NCI-H2196 (cell line): ENCODE measurements at regions not wholly inside any gene's neighbourhood (a gene's known extent, or its start where the extent isn't known, plus 50 kb on each side); places are given as distances from the start of the nearest gene placed in this dataset.
A peak's percentile ranks its signal among the peaks of the same experiment; 100 is the strongest.
"Not testable (repeated sequence)": the region's sequence is repeated elsewhere in the genome, so short reads cannot be mapped to it uniquely, and the experiment has no call there.

Experiments used
- DNase-seq: peaks from one replicate; lab custom pipeline; 2025; ENCODE audit not compliant: unreplicated experiment; lab: John Stamatoyannopoulos, UW

DNA sequence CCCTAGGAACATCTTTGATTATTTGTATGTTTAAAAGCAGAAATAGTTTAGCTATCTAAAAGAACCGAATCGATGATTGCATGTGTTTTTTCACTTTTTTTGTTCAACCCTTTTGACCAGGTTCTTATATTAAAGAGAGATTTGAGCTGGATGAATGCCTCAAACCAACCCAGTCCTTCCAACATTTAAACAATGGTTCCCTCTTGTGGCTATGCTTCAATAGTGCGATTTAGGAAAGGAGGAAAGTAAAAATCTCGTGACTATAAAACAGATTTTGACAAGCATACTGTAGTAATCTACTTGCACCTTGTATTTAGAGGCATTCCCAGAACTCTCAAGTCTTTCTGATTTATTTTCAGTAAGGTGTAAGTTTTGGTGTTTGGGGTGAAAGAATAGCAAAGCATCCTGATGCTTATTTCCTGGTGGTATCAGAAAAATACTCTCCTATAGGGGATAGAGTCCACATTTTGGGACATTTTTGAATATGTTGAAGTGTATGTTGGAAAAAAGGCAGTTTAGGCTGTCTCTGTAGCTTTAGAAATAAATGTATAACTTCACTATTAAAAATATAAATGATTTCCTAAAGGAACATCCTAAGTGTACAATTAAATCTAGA, 159.6 kb upstream of the KCNH8 start:
- peak; percentile 39 for DNase-seq

DNA sequence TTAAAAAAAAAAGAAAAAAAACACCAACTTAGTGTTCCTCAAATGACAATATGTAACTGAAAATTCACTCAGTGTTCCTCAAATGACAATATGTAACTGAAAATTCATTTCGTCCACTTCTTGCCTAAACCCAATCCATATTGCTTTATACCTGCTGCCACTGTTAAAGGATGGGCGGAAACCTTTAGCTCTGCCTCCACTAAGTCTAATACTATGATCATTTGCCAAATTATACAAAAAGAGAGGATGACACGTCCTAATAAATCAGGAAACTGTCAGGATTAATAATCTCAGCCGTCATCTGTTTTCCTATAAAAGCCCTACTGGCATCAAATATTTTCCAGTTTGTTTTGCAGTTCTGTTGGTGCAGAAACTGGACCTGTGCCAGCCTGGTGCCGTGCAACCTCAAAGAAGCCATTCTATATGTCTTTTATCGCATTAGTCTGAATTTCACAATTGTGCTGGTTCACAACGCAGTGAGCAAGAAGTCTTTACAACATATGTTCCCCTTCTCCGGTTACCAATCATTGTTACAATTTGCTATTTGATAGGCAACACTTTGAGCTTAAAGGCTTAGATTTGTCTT, 160.4 kb upstream of the KCNH8 start:
- no peak for DNase-seq

DNA sequence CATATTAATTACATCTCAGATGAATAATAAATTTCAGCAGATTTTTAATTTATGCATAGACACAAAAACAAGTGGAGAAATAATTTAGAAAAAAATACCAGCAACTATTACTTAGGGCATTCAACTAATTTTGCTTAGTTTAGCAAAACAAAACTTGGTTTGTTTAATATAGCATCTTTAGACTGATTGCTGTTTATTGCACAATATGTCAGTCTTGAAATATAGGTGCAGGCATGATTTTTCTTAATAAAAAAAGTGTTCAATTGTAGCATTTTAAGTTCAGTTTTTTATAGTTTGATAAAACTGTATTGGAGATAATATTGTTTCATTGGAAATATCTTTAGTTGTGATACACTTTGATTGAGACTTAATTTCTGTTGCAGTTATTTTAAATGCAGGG, 161.2 kb upstream of the KCNH8 start:
- DNase-seq = no peak

DNA sequence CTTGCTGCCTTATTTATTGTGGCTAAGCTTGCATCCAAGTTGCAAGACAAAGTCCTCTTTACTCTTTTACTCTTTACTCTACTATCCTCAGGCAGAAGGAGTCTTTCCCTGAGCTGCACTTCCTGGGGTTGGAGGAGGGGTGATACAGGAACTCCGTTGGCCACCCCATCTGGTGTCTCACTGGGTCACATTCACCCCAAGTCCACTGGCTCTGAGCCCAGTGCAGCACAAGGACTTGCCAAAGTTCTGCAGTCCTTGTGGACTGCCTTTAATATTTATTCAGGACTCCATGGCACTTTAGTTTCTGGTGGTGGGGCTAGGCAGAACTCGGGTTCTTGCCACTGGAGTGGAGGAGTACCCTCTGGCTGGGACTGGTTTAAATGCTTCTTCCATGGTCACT, 165.4 kb upstream of the KCNH8 start:
- no peak for DNase-seq

DNA sequence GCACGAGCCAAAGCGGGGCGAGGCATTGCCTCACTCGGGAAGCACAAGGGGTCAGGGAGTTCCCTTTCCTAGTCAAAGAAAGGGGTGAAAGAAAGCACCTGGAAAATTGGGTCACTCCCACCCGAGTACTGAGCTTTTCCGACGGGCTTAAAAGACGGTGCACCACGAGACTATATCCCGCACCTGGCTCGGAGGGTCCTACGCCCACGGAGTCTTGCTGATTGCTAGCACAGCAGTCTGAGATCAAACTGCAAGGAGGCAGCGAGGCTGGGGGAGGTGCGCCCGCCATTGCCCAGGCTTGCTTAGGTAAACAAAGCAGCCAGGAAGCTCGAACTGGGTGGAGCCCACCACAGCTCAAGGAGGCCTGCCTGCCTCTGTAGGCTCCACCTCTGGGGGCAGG, 172.2 kb upstream of the KCNH8 start:
- not testable (repeated sequence) for DNase-seq

DNA sequence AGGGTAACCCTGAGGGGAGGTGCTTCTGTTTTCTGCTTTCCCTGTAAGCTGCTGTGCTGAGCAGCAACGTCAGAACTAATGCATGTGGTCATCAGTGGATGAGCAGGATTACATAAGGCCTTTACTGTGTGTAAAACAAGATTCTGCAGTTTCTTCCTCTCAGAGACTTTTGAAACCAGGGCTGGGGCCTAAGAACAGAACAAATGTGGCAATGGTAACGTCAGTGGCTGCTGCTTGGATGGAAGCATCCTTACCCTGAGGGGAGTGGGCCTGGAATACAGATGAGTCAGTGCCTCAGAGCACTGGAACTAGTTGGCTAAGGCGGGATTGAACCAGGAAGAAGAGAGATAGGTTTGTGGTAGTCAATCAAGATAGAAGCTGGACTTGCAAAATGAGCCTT, 180.2 kb upstream of the KCNH8 start:
- no peak for DNase-seq

DNA sequence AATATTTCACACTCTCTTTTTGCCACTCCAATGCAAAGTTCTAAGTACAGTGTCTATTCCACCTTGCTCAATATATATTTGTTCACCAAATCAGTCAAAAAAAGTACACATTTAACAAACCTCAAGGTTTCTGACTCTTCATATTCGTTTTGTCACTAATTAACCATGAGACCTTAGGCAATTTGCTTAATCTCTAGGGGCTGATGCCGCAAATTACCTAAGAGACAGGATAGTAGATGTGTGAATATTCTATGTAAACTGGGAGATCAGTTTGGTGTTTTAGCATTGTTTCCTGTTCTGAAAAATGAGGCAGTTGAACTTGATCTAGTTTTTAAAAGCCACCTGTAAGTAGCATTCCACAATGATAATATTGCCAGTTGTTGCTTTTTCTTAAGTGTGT, 182.5 kb upstream of the KCNH8 start:
- DNase-seq = no peak

DNA sequence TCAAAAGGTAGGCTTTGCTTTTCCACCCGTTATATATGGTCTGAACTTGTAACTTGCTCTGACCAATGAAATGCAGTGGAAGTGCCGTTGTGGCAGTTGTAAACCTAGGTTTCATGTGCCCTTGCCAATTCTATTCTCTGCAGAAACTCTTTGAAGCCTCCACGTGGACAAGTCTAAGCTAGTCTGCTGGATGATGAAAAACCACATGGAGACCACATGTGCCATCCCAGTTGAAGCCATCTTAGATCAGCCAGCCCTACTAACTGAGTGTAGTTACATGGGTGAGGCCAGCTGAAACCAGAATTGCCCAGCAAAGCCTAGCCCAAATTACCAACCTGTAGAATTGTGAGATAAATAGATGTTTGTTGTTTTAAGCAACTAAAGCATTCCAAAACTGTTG, 183.7 kb upstream of the KCNH8 start:
- DNase-seq = no peak

DNA sequence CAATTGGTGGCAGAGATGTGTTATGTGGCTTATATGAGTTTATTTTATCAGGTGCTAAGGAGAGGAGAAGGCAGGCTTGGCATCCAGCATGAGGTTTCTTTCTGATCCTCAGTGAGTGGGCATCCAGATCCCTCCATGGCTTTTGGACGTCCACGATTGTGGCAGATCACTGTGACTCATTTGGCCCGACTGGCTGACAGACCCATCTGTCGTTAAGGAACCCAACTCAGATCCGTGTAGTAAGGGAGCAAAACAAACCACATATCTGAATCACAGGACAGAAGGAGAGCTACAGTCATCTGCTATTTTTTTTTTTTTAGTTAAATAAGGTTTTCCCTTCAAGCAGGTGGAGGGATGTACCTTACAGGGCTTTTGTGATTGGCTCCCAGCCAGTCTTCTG, 197.0 kb upstream of the KCNH8 start:
- no peak for DNase-seq

DNA sequence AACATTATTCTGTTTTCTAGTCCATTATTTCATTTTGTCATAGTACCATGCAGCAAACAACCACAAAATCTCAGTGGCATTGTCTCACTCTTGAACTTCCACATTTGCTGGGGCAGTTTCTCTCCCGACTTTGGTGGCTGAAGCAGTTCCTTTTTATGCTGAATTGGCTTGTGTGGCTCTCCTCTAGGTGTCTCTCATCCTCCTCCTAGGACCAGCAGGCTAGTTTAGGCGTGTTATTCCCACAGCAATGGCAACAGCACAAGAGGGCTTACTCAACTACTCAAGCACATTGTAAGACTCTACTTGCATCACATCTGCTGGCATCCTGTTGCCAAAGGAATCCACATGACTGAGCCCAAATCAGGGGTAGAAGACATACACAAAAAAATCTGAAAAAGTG, 201.8 kb upstream of the KCNH8 start:
- no peak for DNase-seq

DNA sequence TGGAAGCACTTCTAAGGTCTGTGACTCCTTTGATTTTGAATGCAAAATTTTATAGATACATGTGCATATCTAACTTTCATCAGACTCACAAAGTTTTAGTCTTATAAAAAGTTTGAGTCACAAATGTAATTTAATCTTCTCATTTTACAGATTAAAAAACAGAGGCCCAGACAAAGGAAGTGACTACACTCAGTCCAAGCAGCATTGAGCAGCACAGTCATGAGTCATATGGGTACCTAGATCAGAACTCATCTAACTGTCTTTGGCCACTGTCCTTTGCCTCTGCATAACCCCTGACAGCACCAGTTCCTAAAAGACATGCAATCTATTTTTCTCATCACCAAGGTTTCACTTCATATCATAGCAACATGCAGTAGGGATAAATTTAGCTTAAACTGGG, 210.7 kb upstream of the KCNH8 start:
- no peak for DNase-seq

DNA sequence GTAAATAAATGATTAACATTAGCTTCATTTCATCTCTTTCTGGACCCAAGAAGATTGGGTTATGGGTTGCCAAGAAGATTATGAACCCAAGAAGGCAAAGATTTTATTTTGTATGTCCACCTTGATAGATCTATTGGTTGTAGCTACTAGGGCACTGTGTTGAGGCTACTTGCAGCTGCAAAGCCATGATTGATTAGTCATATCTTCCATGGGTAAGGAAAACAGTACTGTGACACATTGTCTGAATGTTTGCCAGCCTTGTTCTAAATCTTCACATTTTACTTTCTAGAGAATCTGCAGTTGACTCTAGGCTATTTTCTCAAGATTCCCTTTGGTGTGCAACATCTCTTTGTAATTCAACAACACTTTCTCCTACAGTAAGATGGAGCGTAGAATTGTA, 229.2 kb upstream of the KCNH8 start:
- DNase-seq = no peak

DNA sequence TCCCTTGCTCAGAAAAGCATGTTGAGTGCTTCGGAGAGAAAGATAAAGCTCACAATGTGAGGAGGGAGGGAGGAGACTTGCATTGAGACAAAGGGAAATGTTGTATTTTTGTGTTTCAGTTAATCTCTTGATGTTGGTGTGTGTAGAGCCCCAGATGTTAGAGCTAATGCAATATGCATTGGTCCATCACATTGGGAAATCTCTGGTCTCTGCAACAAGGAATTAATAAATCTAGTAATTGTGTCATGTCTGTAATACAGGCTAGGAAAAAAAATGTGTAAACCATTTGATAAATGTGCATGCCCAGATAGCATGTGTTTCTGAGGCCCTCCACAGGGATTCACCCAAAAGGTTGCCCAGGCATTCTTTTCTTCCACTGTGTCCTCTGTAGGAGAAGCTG, 230.4 kb upstream of the KCNH8 start:
- no peak for DNase-seq

DNA sequence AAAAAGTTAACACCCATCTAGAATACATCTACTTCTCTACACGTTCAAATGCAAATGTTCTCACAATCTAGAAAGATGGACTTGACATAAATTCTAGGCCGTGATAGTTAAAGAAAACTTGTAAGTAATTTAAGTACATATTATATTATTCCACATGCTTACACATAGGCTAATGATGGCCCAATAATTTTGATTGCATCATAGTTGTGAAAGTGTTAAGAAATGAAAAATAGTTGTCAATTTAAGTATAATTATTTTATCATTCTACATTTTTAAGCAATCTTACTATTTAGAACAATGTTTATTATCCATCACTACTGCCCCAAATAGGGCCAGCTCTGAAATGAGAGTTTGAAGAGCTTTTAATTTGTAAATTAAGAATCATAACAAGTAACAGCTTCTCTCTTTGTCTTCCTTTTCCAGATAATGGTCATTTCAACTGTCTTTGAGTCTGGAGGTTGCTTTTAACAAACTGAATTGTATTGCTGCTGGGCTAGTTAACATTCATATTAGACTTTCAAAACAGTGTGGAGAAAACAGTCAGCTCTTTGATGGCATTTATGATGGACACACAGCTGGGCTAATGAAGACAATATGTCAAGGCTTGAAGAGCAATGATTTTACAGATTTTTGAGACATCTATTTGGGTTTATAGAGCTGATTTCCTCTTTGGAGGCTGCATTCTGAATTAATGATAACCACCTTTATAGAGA, 246.1 kb upstream of the KCNH8 start:
- DNase-seq = no peak

DNA sequence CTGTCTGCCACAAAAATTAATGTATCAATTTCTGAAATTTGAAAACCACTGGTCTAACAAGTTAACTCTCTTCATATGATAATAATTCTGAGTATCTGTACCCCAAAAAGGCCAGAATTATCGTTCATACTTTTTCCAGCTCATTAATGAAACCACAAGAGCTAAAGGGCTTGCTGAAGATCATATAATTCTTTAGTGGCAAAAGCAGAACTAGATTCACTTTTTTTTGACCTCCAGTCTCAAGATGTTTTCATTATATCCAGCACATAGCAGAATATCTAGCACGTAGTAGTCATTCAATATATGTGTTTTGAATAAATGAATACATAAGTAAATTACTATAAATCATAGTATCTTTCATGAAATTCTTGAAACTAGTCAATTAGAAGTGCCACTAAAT, 246.7 kb upstream of the KCNH8 start:
- DNase-seq = no peak

DNA sequence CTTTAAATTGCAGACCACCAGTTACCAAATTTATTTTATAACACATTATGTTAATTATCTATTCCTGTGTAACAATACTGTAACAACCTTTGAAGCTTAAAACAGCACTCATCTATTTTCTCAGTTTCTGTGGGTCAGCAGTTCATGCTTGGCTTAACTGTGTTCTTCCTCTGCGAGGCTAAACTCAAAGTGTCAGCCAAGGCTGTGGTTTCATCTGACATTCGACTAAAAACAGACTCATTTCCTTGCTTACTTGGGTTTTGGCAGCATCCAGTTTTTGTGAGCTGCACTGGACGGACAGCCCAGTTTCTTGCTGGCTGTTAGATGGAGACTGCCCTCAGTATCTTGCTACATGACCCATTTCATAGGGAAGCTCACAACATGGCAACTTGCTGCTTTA, 247.3 kb upstream of the KCNH8 start:
- no peak for DNase-seq

DNA sequence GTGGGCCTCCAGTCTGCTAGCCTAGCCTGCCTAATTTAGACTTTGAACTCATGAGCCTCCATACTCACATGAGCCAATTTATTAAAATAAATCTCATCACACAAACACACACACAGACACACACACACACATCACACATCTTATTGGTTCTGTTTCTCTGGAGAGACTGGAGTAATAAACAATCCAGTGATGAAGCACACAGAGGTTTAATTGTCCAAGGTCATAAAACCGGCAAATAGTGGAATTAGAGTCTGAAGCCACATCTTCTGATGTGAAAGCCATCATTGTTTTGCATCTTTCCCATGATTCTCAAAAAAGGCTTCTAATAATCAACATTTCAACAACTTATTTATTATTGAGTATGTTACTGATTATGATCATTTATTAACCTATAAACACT, 249.4 kb upstream of the KCNH8 start:
- DNase-seq = no peak

DNA sequence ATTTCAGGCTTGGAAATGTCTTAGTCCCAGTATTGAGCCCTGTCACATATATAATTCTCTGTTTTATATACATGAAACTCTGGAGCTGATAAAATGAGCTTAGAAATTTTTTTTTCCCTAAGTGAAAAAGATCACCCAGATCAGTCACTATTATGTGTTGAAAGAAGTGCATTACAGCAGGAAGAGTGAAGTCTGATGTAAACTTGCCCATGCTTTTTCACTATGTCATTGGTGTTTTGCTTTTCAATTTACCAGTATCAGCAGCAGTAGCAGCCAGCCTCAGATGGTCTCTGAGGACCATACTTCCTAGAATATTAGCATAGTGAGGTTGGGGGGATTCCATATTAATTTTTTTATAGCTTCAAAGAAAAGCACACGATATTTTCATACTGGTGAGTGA, 255.6 kb upstream of the KCNH8 start:
- DNase-seq = no peak

DNA sequence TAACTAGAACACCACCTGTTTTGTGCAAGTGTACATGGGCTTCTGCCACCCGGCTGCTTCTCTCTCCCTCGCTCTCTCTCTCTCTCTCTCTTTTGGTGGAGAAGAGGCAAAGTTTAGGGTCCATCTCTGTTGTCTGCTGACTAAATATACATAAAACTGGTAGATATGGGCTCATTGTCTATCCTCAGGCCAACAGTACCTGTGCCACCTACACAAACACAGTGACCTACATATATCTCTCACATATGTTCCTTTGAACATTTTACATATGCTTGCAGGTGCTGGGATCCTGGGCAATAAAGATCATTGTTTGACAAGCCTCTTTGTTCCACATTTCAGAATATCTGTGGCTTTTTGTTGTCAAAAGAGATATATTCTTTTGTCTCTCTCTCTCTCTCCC, 256.3 kb upstream of the KCNH8 start:
- no peak for DNase-seq

DNA sequence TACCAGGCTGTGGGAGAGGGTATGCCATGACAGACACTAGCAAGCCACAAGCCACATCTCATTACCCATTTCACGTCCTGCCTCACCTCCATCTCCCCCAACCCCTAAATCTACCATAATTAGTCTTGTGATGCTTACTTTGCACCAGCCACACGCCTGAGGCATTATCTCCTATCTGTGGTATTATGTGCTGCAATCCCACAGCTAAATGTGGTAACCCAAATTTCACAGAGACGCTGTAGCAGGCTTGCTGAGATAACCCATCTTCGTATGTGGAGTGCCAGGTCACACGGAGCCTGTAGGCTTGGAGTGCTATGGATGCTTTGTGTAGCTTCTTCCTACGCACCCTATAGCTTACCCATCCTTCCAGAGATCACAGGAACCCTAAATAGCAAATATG, 256.7 kb upstream of the KCNH8 start:
- DNase-seq = no peak

DNA sequence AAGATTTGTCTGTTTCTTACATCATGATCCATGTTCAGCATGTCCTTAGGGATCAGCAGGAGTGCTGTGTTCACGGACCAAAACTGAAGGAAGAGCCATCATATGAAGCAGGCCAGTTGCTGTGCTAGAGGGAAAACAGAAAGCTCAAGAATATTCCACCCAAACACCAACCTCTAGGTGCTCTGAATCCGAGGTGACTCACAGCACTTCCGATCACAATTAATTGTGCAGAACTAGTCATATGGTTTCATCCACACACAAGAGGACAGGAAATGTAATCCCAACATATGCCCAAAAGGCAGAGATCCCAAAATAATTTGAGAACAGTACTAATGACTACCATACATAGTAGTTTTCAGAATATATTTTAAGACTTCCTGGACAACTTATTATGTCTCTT, 257.9 kb upstream of the KCNH8 start:
- no peak for DNase-seq

DNA sequence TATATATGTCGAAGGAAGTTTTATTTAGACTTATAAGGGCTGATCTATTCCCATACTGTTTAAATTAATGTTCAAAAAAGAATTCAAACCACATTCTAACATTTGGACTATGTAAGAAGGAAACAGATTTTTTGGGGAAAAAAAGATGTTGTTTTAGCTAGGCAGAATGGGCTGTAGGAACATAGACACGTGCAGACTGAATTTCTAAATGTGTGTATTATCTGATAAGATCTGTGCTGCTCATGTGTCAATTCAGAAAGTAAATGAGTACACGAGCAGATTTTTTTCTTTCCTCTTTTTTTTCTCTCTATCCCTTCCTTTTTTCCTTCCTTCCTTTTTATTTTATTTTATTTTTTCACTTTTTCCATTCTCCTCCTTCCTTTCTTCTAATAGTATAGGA, 259.5 kb upstream of the KCNH8 start:
- no peak for DNase-seq

DNA sequence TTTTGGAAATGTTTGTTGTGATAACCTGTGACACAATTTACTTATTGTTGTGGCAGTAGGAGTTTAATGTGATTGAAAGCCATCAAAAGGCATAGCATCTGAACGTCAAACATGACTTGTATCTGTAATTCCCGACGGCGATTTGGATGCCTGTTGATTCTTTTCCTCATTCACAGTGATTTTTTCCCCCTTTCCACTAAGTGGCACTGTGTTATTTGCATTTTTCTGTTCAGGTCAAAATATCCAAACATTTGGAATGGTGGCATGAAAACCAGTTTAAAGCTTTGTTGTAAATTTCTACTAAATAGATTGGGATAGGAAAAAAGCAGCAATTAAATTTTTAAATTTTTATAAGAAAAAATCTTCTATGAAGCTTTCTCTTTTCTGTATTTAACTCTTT, 259.9 kb upstream of the KCNH8 start:
- no peak for DNase-seq
